Spleen (tissue), 11 donors: ENCODE measurements at regions not wholly inside any gene's neighbourhood (a gene's known extent, or its start where the extent isn't known, plus 50 kb on each side); places are given as distances from the start of the nearest gene placed in this dataset.

ENCODE experiments used
- DNase-seq: peaks from one replicate; pipeline ENCODE4 v3.0.0-alpha.2; 2020
- H3K27ac ChIP-seq, 8 donors: fragments of 200-600 bp; sonication (generic) in 7 of 8; 1 replicate in 4 of 8; 2 replicates in 4 of 8; pipeline versions ENCODE4 v1.5.0 to v1.8.0; 2016 to 2021; ENCODE audit warnings: inconsistent platforms in 4 of 8, mild to moderate bottlenecking in 4 of 8, moderate library complexity in 1 of 8
- H3K27me3 ChIP-seq, 7 donors: fragments of 200-600 bp; sonication (generic) in 6 of 7; replicated peaks in 1 of 7; 1 replicate in 4 of 7; 2 replicates in 3 of 7; pipeline versions ENCODE4 v1.5.0 to v1.8.0; 2016 to 2021; ENCODE audit warnings: inconsistent platforms in 3 of 7, mild to moderate bottlenecking in 1 of 7
- H3K36me3 ChIP-seq, 6 donors: fragments of 200-600 bp; sonication (generic) in 5 of 6; 1 replicate in 4 of 6; 2 replicates in 2 of 6; pipeline versions ENCODE4 v1.5.0 to v1.8.0; 2016 to 2021; ENCODE audit warnings: inconsistent platforms in 2 of 6
- H3K4me1 ChIP-seq, 6 donors: fragments of 200-600 bp; sonication (generic) in 5 of 6; 1 replicate in 3 of 6; 2 replicates in 3 of 6; pipeline versions ENCODE4 v1.5.0 to v1.8.0; 2016 to 2021; ENCODE audit warnings: inconsistent platforms in 3 of 6
- H3K4me3 ChIP-seq, 8 donors: fragments of 200-600 bp; sonication (generic) in 7 of 8; 1 replicate in 4 of 8; 2 replicates in 4 of 8; pipeline versions ENCODE4 v1.5.0 to v1.8.0; 2016 to 2021; ENCODE audit warnings: inconsistent platforms in 4 of 8, mild to moderate bottlenecking in 4 of 8, moderate library complexity in 2 of 8
- H3K9me3 ChIP-seq, 8 donors: fragments of 200-600 bp; sonication (generic) in 7 of 8; 1 replicate in 4 of 8; 2 replicates in 4 of 8; pipeline versions ENCODE4 v1.5.0 to v1.8.0; 2016 to 2021; ENCODE audit warnings: inconsistent platforms in 4 of 8
- POLR2A ChIP-seq, 3 donors: fragments of 450-650 bp; IDR thresholded peaks; one replicate each; pipeline ENCODE4 v1.5.1; 2017; ENCODE audit warnings: antibody characterized with exemption in 3 of 3, mild to moderate bottlenecking in 1 of 3
- POLR2AphosphoS5 ChIP-seq, 3 donors: sonication (generic); formaldehyde crosslinking; IDR thresholded peaks; one replicate each; pipeline ENCODE4 v1.5.1; 2017; ENCODE audit warnings: antibody characterized with exemption in 3 of 3
- WGBS, 5 donors: extraction: QIAGEN DNeasy Blood & Tissue Kit in 3 of 5; methylation state at CpG; one replicate each; pipeline versions ENCODE4 v1.1.5 to v1.1.7; 2013 to 2018; 5-methylcytosine and 5-hydroxymethylcytosine counted together
- intact Hi-C: fragments of 100-400 bp; cut with DNase I; formaldehyde crosslinking; loops from one replicate; pipeline ENCODE4 v1.15.0; 2023; ENCODE audit warnings: low total_unique reads
- TF ChIP-seq, protein P1 (sequence below), 11 experiments: fragments of 200-600 bp in 7 of 11; fragments of 450-650 bp in 4 of 11; sonication (generic) in 4 of 11; IDR thresholded peaks in 8 of 11; conservative IDR thresholded peaks in 3 of 11; 1 replicate in 7 of 11; 2 replicates in 4 of 11; pipeline versions ENCODE4 v1.4.0 to v1.8.0; 2016 to 2021; ENCODE audit warnings: antibody characterized with exemption in 11 of 11, inconsistent platforms in 4 of 11, mild to moderate bottlenecking in 1 of 11
- donor health status: healthy with polysubstance abuse.
- donor health status: DM: no; HTN: no; CAD: no; lungs with moderate emphysema.
- donor health status: DM: no; HTN: no; CAD: no.
- donor health status: Bipolar disorder and iron deficiency.
- donor health status: healthy.
- donor health status: DM: no; HTN: no; CAD: no.
- donor health status: DM: yes; HTN: yes; CAD: no.

GRCh38 chr13:47256618-47257017, 359.8 kb upstream of the HTR2A start:
- WGBS, 5 donors, result 38 to 79% (median 54%) methylated on average over 1 of the region's 1 CpG
- intact Hi-C loops, result no loop called here
- Histone ChIP-seq H3K4me1 (no peaks in the 10 kb centered on the region), H3K4me3 (no peak overlapping the region), H3K9me3 (no peaks in the 10 kb centered on the region), H3K36me3 (no peaks in the 10 kb centered on the region), H3K27ac (no peak overlapping the region), H3K27me3 (no peaks in the 10 kb centered on the region)
- TF ChIP-seq, protein P1, sequence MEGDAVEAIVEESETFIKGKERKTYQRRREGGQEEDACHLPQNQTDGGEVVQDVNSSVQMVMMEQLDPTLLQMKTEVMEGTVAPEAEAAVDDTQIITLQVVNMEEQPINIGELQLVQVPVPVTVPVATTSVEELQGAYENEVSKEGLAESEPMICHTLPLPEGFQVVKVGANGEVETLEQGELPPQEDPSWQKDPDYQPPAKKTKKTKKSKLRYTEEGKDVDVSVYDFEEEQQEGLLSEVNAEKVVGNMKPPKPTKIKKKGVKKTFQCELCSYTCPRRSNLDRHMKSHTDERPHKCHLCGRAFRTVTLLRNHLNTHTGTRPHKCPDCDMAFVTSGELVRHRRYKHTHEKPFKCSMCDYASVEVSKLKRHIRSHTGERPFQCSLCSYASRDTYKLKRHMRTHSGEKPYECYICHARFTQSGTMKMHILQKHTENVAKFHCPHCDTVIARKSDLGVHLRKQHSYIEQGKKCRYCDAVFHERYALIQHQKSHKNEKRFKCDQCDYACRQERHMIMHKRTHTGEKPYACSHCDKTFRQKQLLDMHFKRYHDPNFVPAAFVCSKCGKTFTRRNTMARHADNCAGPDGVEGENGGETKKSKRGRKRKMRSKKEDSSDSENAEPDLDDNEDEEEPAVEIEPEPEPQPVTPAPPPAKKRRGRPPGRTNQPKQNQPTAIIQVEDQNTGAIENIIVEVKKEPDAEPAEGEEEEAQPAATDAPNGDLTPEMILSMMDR (IDR thresholded peaks at IDR 0.05 in 8 of 11, conservative IDR thresholded peaks at IDR 0.05 in 3 of 11), result no peak
- no peak for TF ChIP-seq POLR2AphosphoS5 (IDR thresholded peaks at IDR 0.05)
- no peak for DNase-seq

GRCh38 chr13:47252627-47253026, 355.8 kb upstream of the HTR2A start:
- no peak overlapping the region for H3K27ac ChIP-seq
- no peaks in the 10 kb centered on the region for H3K9me3 ChIP-seq
- no peaks in the 10 kb centered on the region for H3K36me3 ChIP-seq
- no peaks in the 10 kb centered on the region for H3K27me3 ChIP-seq
- TF ChIP-seq, protein P1 (IDR thresholded peaks at IDR 0.05 in 8 of 11, conservative IDR thresholded peaks at IDR 0.05 in 3 of 11), result no peak
- no peak for TF ChIP-seq POLR2A (IDR thresholded peaks at IDR 0.05)
- no peak for TF ChIP-seq POLR2AphosphoS5 (IDR thresholded peaks at IDR 0.05)
- WGBS, 5 donors, result 86 to 100% (median 93%) methylated on average over 1 of the region's 1 CpG
- no peaks in the 10 kb centered on the region for H3K4me1 ChIP-seq
- H3K4me3 ChIP-seq, result no peak overlapping the region
- no peak for DNase-seq
- intact Hi-C loops, result no loop called here

- Histone ChIP-seq H3K4me1 (no peaks in the 10 kb centered on the region), H3K36me3 (no peaks in the 10 kb centered on the region), H3K9me3 (no peaks in the 10 kb centered on the region), H3K27me3 (no peaks in the 10 kb centered on the region), H3K4me3 (no peak overlapping the region), H3K27ac (no peak overlapping the region)
- intact Hi-C loops, result no loop called here
- WGBS, 5 donors, result 60 to 84% (median 72%) methylated on average over 4 of the region's 4 CpGs
- no peak for DNase-seq
- TF ChIP-seq POLR2A (IDR thresholded peaks at IDR 0.05) (no peak), POLR2AphosphoS5 (IDR thresholded peaks at IDR 0.05) (no peak)
- TF ChIP-seq, protein P1 (IDR thresholded peaks at IDR 0.05 in 8 of 11, conservative IDR thresholded peaks at IDR 0.05 in 3 of 11), result no peak
Measured at GRCh38 chr13:47251771-47252170, 354.9 kb upstream of the HTR2A start.

- no peaks in the 10 kb centered on the region for H3K36me3 ChIP-seq
- H3K4me3 ChIP-seq, result no peak overlapping the region
- intact Hi-C loops, result no loop called here
- TF ChIP-seq, protein P1 (IDR thresholded peaks at IDR 0.05 in 8 of 11, conservative IDR thresholded peaks at IDR 0.05 in 3 of 11), result no peak
- TF ChIP-seq POLR2A (IDR thresholded peaks at IDR 0.05), result no peak
- no peak for TF ChIP-seq POLR2AphosphoS5 (IDR thresholded peaks at IDR 0.05)
- no peaks in the 10 kb centered on the region for H3K4me1 ChIP-seq
- WGBS, 5 donors, result 85 to 93% (median 86%) methylated on average over 7 of the region's 7 CpGs
- DNase-seq, result no peak
- no peaks in the 10 kb centered on the region for H3K27me3 ChIP-seq
- no peaks in the 10 kb centered on the region for H3K9me3 ChIP-seq
- H3K27ac ChIP-seq, result no peak overlapping the region
Measured at GRCh38 chr13:47250146-47250545, 353.3 kb upstream of the HTR2A start.
